Stomach (tissue), 4 donors: ENCODE measurements at regions not wholly inside any gene's neighbourhood (a gene's known extent, or its start where the extent isn't known, plus 50 kb on each side); places are given as distances from the start of the nearest gene placed in this dataset.

ENCODE experiments used
- EP300 ChIP-seq: sonication (generic); formaldehyde crosslinking; IDR thresholded peaks from one replicate; pipeline ENCODE4 v1.6.1; 2017; ENCODE audit warnings: antibody characterized with exemption
- POLR2AphosphoS5 ChIP-seq, 3 donors: sonication (generic); formaldehyde crosslinking; IDR thresholded peaks; one replicate each; pipeline ENCODE4 v1.6.1; 2016; ENCODE audit warnings: antibody characterized with exemption in 3 of 3
- TF ChIP-seq, protein P1 (sequence below), 7 experiments: fragments of 450-650 bp in 4 of 7; fragments of 200-600 bp in 3 of 7; sonication (generic) in 3 of 7; IDR thresholded peaks; one replicate each; pipeline ENCODE4 v1.5.1; 2016 to 2019; ENCODE audit warnings: antibody characterized with exemption in 7 of 7, control low read depth in 2 of 7, mild to moderate bottlenecking in 1 of 7

DNA sequence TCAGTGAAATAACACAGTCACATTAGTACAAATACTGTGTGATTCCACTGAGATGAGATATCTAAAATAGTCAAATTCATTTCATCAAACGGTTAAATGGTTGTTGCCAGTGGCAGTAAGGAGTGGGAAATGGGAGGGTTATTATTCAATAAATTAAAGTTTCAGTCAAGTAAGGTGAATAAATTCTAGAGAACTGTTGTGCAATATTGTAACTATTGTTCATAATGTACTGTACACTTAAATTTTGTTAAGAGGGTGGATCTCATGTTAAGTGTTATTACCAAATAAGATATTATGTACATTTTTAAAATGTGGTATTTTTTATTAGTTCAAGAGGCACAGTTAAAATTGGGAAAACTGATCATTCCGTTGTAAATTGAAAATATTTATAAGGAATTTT is 463.3 kb upstream of the BRINP3 start:
- TF ChIP-seq, protein P1, sequence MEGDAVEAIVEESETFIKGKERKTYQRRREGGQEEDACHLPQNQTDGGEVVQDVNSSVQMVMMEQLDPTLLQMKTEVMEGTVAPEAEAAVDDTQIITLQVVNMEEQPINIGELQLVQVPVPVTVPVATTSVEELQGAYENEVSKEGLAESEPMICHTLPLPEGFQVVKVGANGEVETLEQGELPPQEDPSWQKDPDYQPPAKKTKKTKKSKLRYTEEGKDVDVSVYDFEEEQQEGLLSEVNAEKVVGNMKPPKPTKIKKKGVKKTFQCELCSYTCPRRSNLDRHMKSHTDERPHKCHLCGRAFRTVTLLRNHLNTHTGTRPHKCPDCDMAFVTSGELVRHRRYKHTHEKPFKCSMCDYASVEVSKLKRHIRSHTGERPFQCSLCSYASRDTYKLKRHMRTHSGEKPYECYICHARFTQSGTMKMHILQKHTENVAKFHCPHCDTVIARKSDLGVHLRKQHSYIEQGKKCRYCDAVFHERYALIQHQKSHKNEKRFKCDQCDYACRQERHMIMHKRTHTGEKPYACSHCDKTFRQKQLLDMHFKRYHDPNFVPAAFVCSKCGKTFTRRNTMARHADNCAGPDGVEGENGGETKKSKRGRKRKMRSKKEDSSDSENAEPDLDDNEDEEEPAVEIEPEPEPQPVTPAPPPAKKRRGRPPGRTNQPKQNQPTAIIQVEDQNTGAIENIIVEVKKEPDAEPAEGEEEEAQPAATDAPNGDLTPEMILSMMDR (IDR thresholded peaks at IDR 0.05), result no peak
- TF ChIP-seq EP300, result no peak
- no peak for TF ChIP-seq POLR2AphosphoS5 (IDR thresholded peaks at IDR 0.05)
